SH-SY5Y (cell line): ENCODE measurements at regions not wholly inside any gene's neighbourhood (a gene's known extent, or its start where the extent isn't known, plus 50 kb on each side); places are given as distances from the start of the nearest gene placed in this dataset.

Experiments used
- GATA2 ChIP-seq: IDR thresholded peaks from 2 replicates; pipeline ENCODE4 v1.6.1; 2011; ENCODE audit warnings: mild to moderate bottlenecking, low read depth, low read length
- GATA3 ChIP-seq: IDR thresholded peaks from 2 replicates; pipeline ENCODE4 v1.6.1; 2011; ENCODE audit warnings: low read depth, mild to moderate bottlenecking, low read length, moderate library complexity

GRCh38 chr2:43011158-43011491 lies 215.3 kb downstream of the ZFP36L2 start:
- TF ChIP-seq GATA3, result no peak
- TF ChIP-seq GATA2, result no peak
